IMR-90 (cell line): ENCODE measurements at regions not wholly inside any gene's neighbourhood (a gene's known extent, or its start where the extent isn't known, plus 50 kb on each side); places are given as distances from the start of the nearest gene placed in this dataset.

ENCODE experiments used
- ATAC-seq: fragments of 200-7000 bp; cut with Tn5 transposase; 2 replicates; pipeline ENCODE4 v1.9.1; 2020; ENCODE audit warnings: low read depth, mild to moderate bottlenecking, moderate library complexity
- BruUV-seq: library from RNA; stranded (reverse); fragments of 400-500 nt; replicated peaks from 2 replicates; lab custom pipeline; 2021; lab: Mats Ljungman, UMichigan
- CTCF ChIA-PET: fragments of 300-600 bp; formaldehyde crosslinking; extraction: SDS; loops from one replicate; lab custom pipeline; 2021; ENCODE audit warnings: antibody characterized with exemption; lab: Yijun Ruan, JAX
- POLR2A ChIA-PET: fragments of 300-600 bp; sonication (Branson Sonifier 250); formaldehyde crosslinking; loops from one replicate; lab custom pipeline; 2022; ENCODE audit warnings: antibody characterized with exemption; ENCODE audit not compliant: unreplicated experiment; lab: Charles Lee
- DNase-seq: peaks from one replicate; pipeline ENCODE4 v3.0.0; 2013
- H2AFZ ChIP-seq: replicated peaks from 2 replicates; pipeline ENCODE3; 2013; ENCODE audit warnings: low read length, mild to moderate bottlenecking; ENCODE audit not compliant: poor library complexity
- H2AK5ac ChIP-seq: 2 replicates; pipeline ENCODE4 v1.6.1; 2013; ENCODE audit warnings: low read depth, low read length, inconsistent platforms
- H2AK9ac ChIP-seq: replicated peaks from 2 replicates; pipeline ENCODE3; 2013; ENCODE audit warnings: mild to moderate bottlenecking, low read depth, low read length, moderate library complexity; ENCODE audit not compliant: poor library complexity
- H2BK120ac ChIP-seq: 2 replicates; pipeline ENCODE4 v1.6.1; 2013; ENCODE audit warnings: low read depth, low read length, inconsistent platforms
- H2BK15ac ChIP-seq: 3 replicates; pipeline ENCODE4 v1.6.1; 2013; ENCODE audit warnings: low read depth, low read length, inconsistent platforms
- H2BK20ac ChIP-seq: 2 replicates; pipeline ENCODE4 v1.6.1; 2013; ENCODE audit warnings: low read depth, mild to moderate bottlenecking, inconsistent platforms, low read length, moderate library complexity
- H2BK5ac ChIP-seq: 2 replicates; pipeline ENCODE4 v1.6.1; 2013; ENCODE audit warnings: mild to moderate bottlenecking, low read depth, low read length, inconsistent platforms; ENCODE audit not compliant: poor library complexity, severe bottlenecking
- H3K14ac ChIP-seq: replicated peaks from 2 replicates; pipeline ENCODE4 v1.6.1; 2013; ENCODE audit warnings: low read depth, low read length, inconsistent platforms
- H3K18ac ChIP-seq: 2 replicates; pipeline ENCODE4 v1.6.1; 2013; ENCODE audit warnings: low read depth, low read length, control low read depth
- H3K23ac ChIP-seq: 2 replicates; pipeline ENCODE4 v1.6.1; 2013; ENCODE audit warnings: low read depth, low read length, inconsistent platforms
- H3K27ac ChIP-seq: 2 replicates; pipeline ENCODE4 v1.5.1; 2013; ENCODE audit warnings: mild to moderate bottlenecking, control low read depth, low read length; ENCODE audit not compliant: insufficient read depth
- H3K27me3 ChIP-seq: 2 replicates; pipeline ENCODE4 v1.6.1; 2013; ENCODE audit warnings: low read length; ENCODE audit not compliant: control insufficient read depth, insufficient read depth
- H3K36me3 ChIP-seq: 2 replicates; pipeline ENCODE4 v1.6.1; 2013; ENCODE audit warnings: low read length, mixed read lengths; ENCODE audit not compliant: control insufficient read depth, insufficient read depth
- H3K4ac ChIP-seq: 2 replicates; pipeline ENCODE4 v1.6.1; 2013; ENCODE audit warnings: low read depth, low read length, inconsistent platforms
- H3K4me1 ChIP-seq: 2 replicates; pipeline ENCODE4 v1.6.1; 2013; ENCODE audit warnings: low read length, mixed read lengths; ENCODE audit not compliant: control insufficient read depth, insufficient read depth
- H3K4me2 ChIP-seq: 2 replicates; pipeline ENCODE4 v1.6.1; 2013; ENCODE audit warnings: low read depth, mild to moderate bottlenecking, control low read depth, low read length, moderate library complexity
- H3K4me3 ChIP-seq: 2 replicates; pipeline ENCODE4 v1.5.1; 2013; ENCODE audit warnings: low read depth, mild to moderate bottlenecking, control low read depth, low read length, moderate library complexity; ENCODE audit not compliant: insufficient read depth
- H3K56ac ChIP-seq: 2 replicates; pipeline ENCODE4 v1.6.1; 2013; ENCODE audit warnings: low read length, inconsistent platforms; ENCODE audit not compliant: insufficient read depth; ENCODE audit errors: extremely low read depth
- H3K79me1 ChIP-seq, 2 experiments: 2 replicates each; pipeline ENCODE4 v1.6.1; 2013; ENCODE audit warnings: low read length in 2 of 2, inconsistent platforms in 1 of 2, low read depth in 1 of 2
- H3K9ac ChIP-seq: 2 replicates; pipeline ENCODE4 v1.6.1; 2013; ENCODE audit warnings: low read depth, low read length, control low read depth
- H3K9me1 ChIP-seq: 2 replicates; pipeline ENCODE4 v1.6.1; 2013; ENCODE audit warnings: low read length, inconsistent platforms; ENCODE audit not compliant: insufficient read depth
- H3K9me3 ChIP-seq: 2 replicates; pipeline ENCODE4 v1.6.1; 2013; ENCODE audit warnings: low read length; ENCODE audit not compliant: control insufficient read depth, insufficient read depth
- H4K20me1 ChIP-seq: 2 replicates; pipeline ENCODE4 v1.6.1; 2013; ENCODE audit warnings: low read length, inconsistent platforms; ENCODE audit not compliant: insufficient read depth
- H4K5ac ChIP-seq: 2 replicates; pipeline ENCODE4 v1.6.1; 2013; ENCODE audit warnings: mild to moderate bottlenecking, low read depth, low read length, control low read depth
- H4K8ac ChIP-seq, 2 experiments: 2 replicates each; pipeline ENCODE4 v1.6.1; 2013; ENCODE audit warnings: low read depth in 2 of 2, low read length in 2 of 2, control low read depth in 1 of 2, inconsistent platforms in 1 of 2
- H4K91ac ChIP-seq: 2 replicates; pipeline ENCODE4 v1.6.1; 2013; ENCODE audit warnings: low read depth, low read length, inconsistent platforms; ENCODE audit not compliant: insufficient read depth
- BHLHE40 ChIP-seq: fragments of 150-350 bp; IDR thresholded peaks from 2 replicates; pipeline ENCODE4 v1.6.1; 2016; ENCODE audit warnings: mild to moderate bottlenecking, low read depth, low read length
- CEBPB ChIP-seq: IDR thresholded peaks from 2 replicates; pipeline ENCODE4 v1.6.1; 2012; ENCODE audit warnings: low read depth, low read length, improper control_type of control experiment
- CHD1 ChIP-seq: IDR thresholded peaks from 2 replicates; pipeline ENCODE4 v1.6.1; 2012; ENCODE audit warnings: low read depth, low read length, improper control_type of control experiment
- FOS ChIP-seq: fragments of 150-350 bp; IDR thresholded peaks from 2 replicates; pipeline ENCODE4 v1.6.1; 2016; ENCODE audit warnings: low read depth, low read length
- MAFK ChIP-seq: IDR thresholded peaks from 2 replicates; pipeline ENCODE4 v1.6.1; 2012; ENCODE audit warnings: low read depth, low read length, improper control_type of control experiment
- MAZ ChIP-seq: IDR thresholded peaks from 2 replicates; pipeline ENCODE4 v1.6.1; 2012; ENCODE audit warnings: low read depth, mild to moderate bottlenecking, low read length, improper control_type of control experiment, moderate library complexity, borderline replicate concordance
- MXI1 ChIP-seq: IDR thresholded peaks from 2 replicates; pipeline ENCODE4 v1.6.1; 2012; ENCODE audit warnings: low read depth, mild to moderate bottlenecking, low read length, moderate library complexity, borderline replicate concordance
- POLR2A ChIP-seq: IDR thresholded peaks from 2 replicates; pipeline ENCODE4 v1.6.1; 2012; ENCODE audit warnings: mild to moderate bottlenecking, low read depth, low read length
- RAD21 ChIP-seq: IDR thresholded peaks from 2 replicates; pipeline ENCODE4 v1.6.1; 2012; ENCODE audit warnings: low read length, improper control_type of control experiment
- RCOR1 ChIP-seq: IDR thresholded peaks from 2 replicates; pipeline ENCODE4 v1.6.1; 2012; ENCODE audit warnings: mild to moderate bottlenecking, low read length, improper control_type of control experiment; ENCODE audit not compliant: insufficient replicate concordance
- RFX5 ChIP-seq: IDR thresholded peaks from 2 replicates; pipeline ENCODE4 v1.8.0; 2012; ENCODE audit warnings: low read depth, mild to moderate bottlenecking, low read length, moderate library complexity
- SMC3 ChIP-seq: fragments of 150-350 bp; IDR thresholded peaks from 2 replicates; pipeline ENCODE4 v1.6.1; 2016; ENCODE audit warnings: low read depth, mild to moderate bottlenecking, antibody characterized with exemption, low read length, moderate library complexity
- WGBS, 2 experiments: methylation state at CpG; one replicate each; pipeline versions ENCODE4 v1.1.5 to v1.1.7; 2013; ENCODE audit warnings: missing lambda C conversion rate in 2 of 2; ENCODE audit not compliant: insufficient read length in 1 of 2; ENCODE audit errors: extremely low coverage in 2 of 2; 5-methylcytosine and 5-hydroxymethylcytosine counted together
- dilution Hi-C: fragments of 300-500 bp; cut with HindIII; formaldehyde crosslinking; loops from one replicate; pipeline ENCODE4 v1.14.3; 2018; ENCODE audit warnings: low sequenced_read_pairs; ENCODE audit not compliant: unreplicated experiment
- in situ Hi-C: fragments of 300-500 bp; cut with MboI; formaldehyde crosslinking; loops from 3 replicates; pipeline ENCODE4 v1.14.3; 2019; ENCODE audit warnings: low sequenced_read_pairs, inconsistent platforms, mixed read lengths
- intact Hi-C: fragments of 100-400 bp; cut with micrococcal nuclease; formaldehyde crosslinking; loops from 2 replicates; pipeline ENCODE4 v1.10.0; 2022
- TF ChIP-seq, protein P1 (sequence below): fragments of 150-350 bp; IDR thresholded peaks from 2 replicates; pipeline ENCODE4 v1.6.1; 2016; ENCODE audit warnings: low read depth, mild to moderate bottlenecking, low read length, moderate library complexity, borderline replicate concordance
- TF ChIP-seq, protein P2 (sequence below): conservative IDR thresholded peaks from 2 replicates; pipeline ENCODE4 v1.5.1; 2012; ENCODE audit warnings: mild to moderate bottlenecking, low read depth, low read length, improper control_type of control experiment
- TF ChIP-seq, protein P3 (sequence below): fragments of 150-350 bp; IDR thresholded peaks from 2 replicates; pipeline ENCODE4 v1.6.1; 2017; ENCODE audit warnings: mild to moderate bottlenecking, antibody characterized with exemption, low read length, low read depth

DNA sequence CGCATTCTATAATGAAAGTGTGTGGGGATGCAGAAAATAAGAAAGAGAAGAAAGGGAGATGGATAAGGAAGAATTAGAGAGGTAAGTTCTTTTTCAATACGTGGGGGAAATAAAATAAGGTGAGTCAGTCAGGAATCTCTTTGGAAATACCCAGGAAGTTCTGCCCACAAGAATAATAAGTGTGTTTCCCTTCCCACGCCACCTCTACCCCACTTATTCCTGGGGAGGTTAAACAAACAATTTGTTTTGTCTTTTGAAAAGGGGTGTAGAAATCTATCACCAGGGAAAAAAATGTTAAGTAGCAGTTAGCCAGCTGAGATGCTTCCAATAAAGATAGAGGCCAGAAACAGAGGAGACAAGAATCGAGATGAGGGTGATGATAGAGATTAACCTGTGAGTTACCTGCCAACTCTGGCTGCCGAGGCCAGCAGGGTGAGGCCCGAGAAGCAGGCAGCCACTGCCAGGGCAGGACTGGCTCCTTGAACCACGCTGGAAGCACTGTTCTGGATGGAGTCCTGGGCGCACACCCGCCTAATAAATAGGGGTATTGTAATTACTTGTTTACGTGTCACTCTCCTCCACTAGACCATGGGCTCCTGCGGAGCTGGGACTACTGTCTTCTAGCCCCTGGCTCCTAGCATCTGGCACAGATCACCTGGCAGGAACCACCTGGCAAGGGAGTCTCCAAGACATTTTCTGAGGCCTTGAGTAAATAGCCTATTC is 191.3 kb downstream of the FGFR2 start:
- Histone ChIP-seq H3K4me3 (no peak overlapping the region), H2AK9ac (no peak overlapping the region), H2AK5ac (no peak overlapping the region), H3K14ac (no peak overlapping the region), H2BK120ac (no peak overlapping the region), H3K27ac (no peak overlapping the region), H3K9me1 (no peaks in the 10 kb centered on the region), H3K56ac (no peak overlapping the region), H2AFZ (no peak overlapping the region), H3K9ac (no peak overlapping the region), H2BK15ac (no peak overlapping the region), H4K91ac (no peak overlapping the region), H3K4ac (no peak overlapping the region), H2BK20ac (no peak overlapping the region), H2BK5ac (no peak overlapping the region), H4K5ac (no peak overlapping the region), H3K27me3 (no peaks in the 10 kb centered on the region), H4K8ac (no peak overlapping the region), H3K23ac (no peak overlapping the region), H3K18ac (no peak overlapping the region), H3K36me3 (no peaks in the 10 kb centered on the region), H4K20me1 (no peaks in the 10 kb centered on the region), H3K4me1 (no peaks in the 10 kb centered on the region), H3K4me2 (no peak overlapping the region), H3K79me1 (no peaks in the 10 kb centered on the region), H3K9me3 (peaks cover 31% of the 10 kb centered on the region)
- TF ChIP-seq SMC3 (no peak), CEBPB (no peak), CHD1 (no peak), RCOR1 (no peak), BHLHE40 (no peak), MAZ (no peak), POLR2A (no peak), MAFK (no peak), RAD21 (no peak), RFX5 (no peak), MXI1 (no peak), FOS (no peak)
- TF ChIP-seq, protein P1, sequence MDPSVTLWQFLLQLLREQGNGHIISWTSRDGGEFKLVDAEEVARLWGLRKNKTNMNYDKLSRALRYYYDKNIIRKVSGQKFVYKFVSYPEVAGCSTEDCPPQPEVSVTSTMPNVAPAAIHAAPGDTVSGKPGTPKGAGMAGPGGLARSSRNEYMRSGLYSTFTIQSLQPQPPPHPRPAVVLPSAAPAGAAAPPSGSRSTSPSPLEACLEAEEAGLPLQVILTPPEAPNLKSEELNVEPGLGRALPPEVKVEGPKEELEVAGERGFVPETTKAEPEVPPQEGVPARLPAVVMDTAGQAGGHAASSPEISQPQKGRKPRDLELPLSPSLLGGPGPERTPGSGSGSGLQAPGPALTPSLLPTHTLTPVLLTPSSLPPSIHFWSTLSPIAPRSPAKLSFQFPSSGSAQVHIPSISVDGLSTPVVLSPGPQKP = no peak
- TF ChIP-seq, protein P2, sequence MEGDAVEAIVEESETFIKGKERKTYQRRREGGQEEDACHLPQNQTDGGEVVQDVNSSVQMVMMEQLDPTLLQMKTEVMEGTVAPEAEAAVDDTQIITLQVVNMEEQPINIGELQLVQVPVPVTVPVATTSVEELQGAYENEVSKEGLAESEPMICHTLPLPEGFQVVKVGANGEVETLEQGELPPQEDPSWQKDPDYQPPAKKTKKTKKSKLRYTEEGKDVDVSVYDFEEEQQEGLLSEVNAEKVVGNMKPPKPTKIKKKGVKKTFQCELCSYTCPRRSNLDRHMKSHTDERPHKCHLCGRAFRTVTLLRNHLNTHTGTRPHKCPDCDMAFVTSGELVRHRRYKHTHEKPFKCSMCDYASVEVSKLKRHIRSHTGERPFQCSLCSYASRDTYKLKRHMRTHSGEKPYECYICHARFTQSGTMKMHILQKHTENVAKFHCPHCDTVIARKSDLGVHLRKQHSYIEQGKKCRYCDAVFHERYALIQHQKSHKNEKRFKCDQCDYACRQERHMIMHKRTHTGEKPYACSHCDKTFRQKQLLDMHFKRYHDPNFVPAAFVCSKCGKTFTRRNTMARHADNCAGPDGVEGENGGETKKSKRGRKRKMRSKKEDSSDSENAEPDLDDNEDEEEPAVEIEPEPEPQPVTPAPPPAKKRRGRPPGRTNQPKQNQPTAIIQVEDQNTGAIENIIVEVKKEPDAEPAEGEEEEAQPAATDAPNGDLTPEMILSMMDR = no peak
- TF ChIP-seq, protein P3, sequence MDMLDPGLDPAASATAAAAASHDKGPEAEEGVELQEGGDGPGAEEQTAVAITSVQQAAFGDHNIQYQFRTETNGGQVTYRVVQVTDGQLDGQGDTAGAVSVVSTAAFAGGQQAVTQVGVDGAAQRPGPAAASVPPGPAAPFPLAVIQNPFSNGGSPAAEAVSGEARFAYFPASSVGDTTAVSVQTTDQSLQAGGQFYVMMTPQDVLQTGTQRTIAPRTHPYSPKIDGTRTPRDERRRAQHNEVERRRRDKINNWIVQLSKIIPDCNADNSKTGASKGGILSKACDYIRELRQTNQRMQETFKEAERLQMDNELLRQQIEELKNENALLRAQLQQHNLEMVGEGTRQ = no peak
- intact Hi-C loops = no loop called here
- WGBS, 2 experiments = 30% methylated on average over 3 of the region's 11 CpGs; no CpG with 5 or more reads in 1 of the 2 experiments
- ATAC-seq (no peak), DNase-seq (no peak)
- no TSS peak for BruUV-seq
- in situ Hi-C loops = no loop called here
- CTCF ChIA-PET = no interaction called here
- POLR2A ChIA-PET = no interaction called here
- dilution Hi-C loops = no loop called here
